Heart left ventricle (tissue), 13 donors: ENCODE measurements at regions not wholly inside any gene's neighbourhood (a gene's known extent, or its start where the extent isn't known, plus 50 kb on each side); places are given as distances from the start of the nearest gene placed in this dataset.

Source experiments
- POLR2A ChIP-seq, 2 donors: fragments of 450-650 bp; IDR thresholded peaks; one replicate each; pipeline ENCODE4 v1.6.1; 2017; ENCODE audit warnings: antibody characterized with exemption in 2 of 2, mild to moderate bottlenecking in 2 of 2, moderate library complexity in 2 of 2
- TF ChIP-seq, protein P1 (sequence below), 12 donors: fragments of 200-600 bp; sonication (generic) in 4 of 12; IDR thresholded peaks; one replicate each; pipeline versions ENCODE4 v1.5.0 to v1.8.0; 2018 to 2022; ENCODE audit warnings: antibody characterized with exemption in 12 of 12, mild to moderate bottlenecking in 5 of 12
- donor health status: ischemic (EF 13 %, LVEDD 7.1; RV severe dilation, severe dysfunction).
- donor health status: DM: no; HTN: yes; CAD: no.
- donor health status: DM: no; HTN: no; CAD: no.
- donor health status: ischemic (EF 25% LVEDD 6.9; RV normal size, moderate dysfunction).
- donor health status: ischemic (EF 25% LVEDD 5.7; RV mildly dilated, moderate dysfunction).
- donor health status: ischemic (EF 35%, LVEDD 5.7; RV mildly dilated, moderate dysfunction).
- donor health status: nonischemic (EF 11% LVEDD 7.7; RV severe dilation, severe dysfunction).
- donor health status: DM: yes; HTN: yes; CAD: no.
- donor health status: PGD.
- donor health status: ischemic (EF 29% LVEDD 5.4; RV normal size, mild dysfunction).
- donor health status: nonischemic (EF 23%, LVEDD 6.1; RV moderate dilation, normal function).

- TF ChIP-seq, protein P1, sequence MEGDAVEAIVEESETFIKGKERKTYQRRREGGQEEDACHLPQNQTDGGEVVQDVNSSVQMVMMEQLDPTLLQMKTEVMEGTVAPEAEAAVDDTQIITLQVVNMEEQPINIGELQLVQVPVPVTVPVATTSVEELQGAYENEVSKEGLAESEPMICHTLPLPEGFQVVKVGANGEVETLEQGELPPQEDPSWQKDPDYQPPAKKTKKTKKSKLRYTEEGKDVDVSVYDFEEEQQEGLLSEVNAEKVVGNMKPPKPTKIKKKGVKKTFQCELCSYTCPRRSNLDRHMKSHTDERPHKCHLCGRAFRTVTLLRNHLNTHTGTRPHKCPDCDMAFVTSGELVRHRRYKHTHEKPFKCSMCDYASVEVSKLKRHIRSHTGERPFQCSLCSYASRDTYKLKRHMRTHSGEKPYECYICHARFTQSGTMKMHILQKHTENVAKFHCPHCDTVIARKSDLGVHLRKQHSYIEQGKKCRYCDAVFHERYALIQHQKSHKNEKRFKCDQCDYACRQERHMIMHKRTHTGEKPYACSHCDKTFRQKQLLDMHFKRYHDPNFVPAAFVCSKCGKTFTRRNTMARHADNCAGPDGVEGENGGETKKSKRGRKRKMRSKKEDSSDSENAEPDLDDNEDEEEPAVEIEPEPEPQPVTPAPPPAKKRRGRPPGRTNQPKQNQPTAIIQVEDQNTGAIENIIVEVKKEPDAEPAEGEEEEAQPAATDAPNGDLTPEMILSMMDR (IDR thresholded peaks at IDR 0.05) = no peak
- no peak for TF ChIP-seq POLR2A (IDR thresholded peaks at IDR 0.05)
Observed at GRCh38 chr5:85545129-85545528, 1072.6 kb upstream of the COX7C start.
